K562 (cell line): ENCODE measurements at regions not wholly inside any gene's neighbourhood (a gene's known extent, or its start where the extent isn't known, plus 50 kb on each side); places are given as distances from the start of the nearest gene placed in this dataset.

Experiments used
- ATAC-seq: fragments of 200-7000 bp; cut with Tn5 transposase; 3 replicates; pipeline ENCODE4 v1.9.1; 2020; ENCODE audit warnings: moderate library complexity
- BruUV-seq: library from RNA; stranded (reverse); fragments of 400-500 nt; replicated peaks from 2 replicates; lab custom pipeline; 2021; lab: Mats Ljungman, UMichigan
- CTCF ChIA-PET: fragments of 300-600 bp; formaldehyde crosslinking; extraction: SDS; loops from one replicate; lab custom pipeline; 2021; ENCODE audit warnings: low intra/inter-chr PET ratio; lab: Yijun Ruan, JAX
- POLR2A ChIA-PET: fragments of 300-600, 350-650 bp; sonication (Branson Sonifier 250); formaldehyde crosslinking; extraction: SDS; loops from one replicate; lab custom pipeline; 2021; ENCODE audit warnings: antibody characterized with exemption, inconsistent platforms; lab: Yijun Ruan, JAX
- DNase-seq, 4 experiments: peaks; one replicate each; pipeline versions ENCODE4 v3.0.0 to v3.0.0-alpha.2; 2011 to 2018; ENCODE audit warnings: low spot score in 3 of 4, mixed read lengths in 3 of 4; ENCODE audit errors: extremely low read depth in 1 of 4
- FAIRE-seq: peaks from 2 replicates; lab custom pipeline; 2011; peaks lifted over from hg19 to GRCh38; lab: Jason Lieb, UNC
- H2AFZ ChIP-seq: 2 replicates; pipeline ENCODE4 v1.6.0; 2011; ENCODE audit warnings: low read depth, low read length, control low read depth, inconsistent platforms
- H3K27ac ChIP-seq: fragments of 200-600 bp; 3 replicates; pipeline ENCODE4 v1.8.0; 2011; ENCODE audit warnings: low read depth, mild to moderate bottlenecking, control low read depth, inconsistent platforms, low read length, moderate library complexity, mixed read lengths; ENCODE audit errors: extremely low read depth
- H3K27me3 ChIP-seq, 2 experiments: fragments of 300-600 bp in 1 of 2; 2 replicates in 1 of 2; 3 replicates in 1 of 2; pipeline versions ENCODE4 v1.6.0 to v1.8.0; 2011; ENCODE audit warnings: inconsistent platforms in 2 of 2, low read length in 2 of 2, mild to moderate bottlenecking in 1 of 2, mixed read lengths in 1 of 2, moderate library complexity in 1 of 2; ENCODE audit not compliant: control insufficient read depth in 2 of 2, insufficient read depth in 2 of 2
- H3K36me3 ChIP-seq: fragments of 300-600 bp; 3 replicates; pipeline ENCODE4 v1.8.0; 2011; ENCODE audit warnings: mild to moderate bottlenecking, low read length, inconsistent platforms; ENCODE audit not compliant: control insufficient read depth, insufficient read depth
- H3K4me1 ChIP-seq, 2 experiments: fragments of 200-600 bp in 1 of 2; replicated peaks in 1 of 2; 2 replicates in 1 of 2; 3 replicates in 1 of 2; pipeline versions ENCODE4 v1.5.1 to v1.8.0; 2011; ENCODE audit warnings: inconsistent platforms in 2 of 2, low read length in 2 of 2, mild to moderate bottlenecking in 1 of 2, mixed read lengths in 1 of 2, moderate library complexity in 1 of 2; ENCODE audit not compliant: control insufficient read depth in 2 of 2, insufficient read depth in 2 of 2
- H3K4me2 ChIP-seq: 2 replicates; pipeline ENCODE4 v1.6.1; 2011; ENCODE audit warnings: low read length, control low read depth, inconsistent platforms, mixed read lengths; ENCODE audit not compliant: insufficient read depth
- H3K4me3 ChIP-seq: fragments of 200-600 bp; sonication (generic), shearing (Covaris generic); 2 replicates; pipeline ENCODE4 v1.5.1; 2016; ENCODE audit warnings: control low read depth, inconsistent platforms
- H3K79me2 ChIP-seq: fragments of 200-600 bp; 3 replicates; pipeline ENCODE4 v1.8.0; 2011; ENCODE audit warnings: low read length, inconsistent platforms; ENCODE audit not compliant: control insufficient read depth, insufficient read depth
- H3K9ac ChIP-seq, 2 experiments: 2 replicates each; pipeline versions ENCODE4 v1.6.0 to v1.6.1; 2011; ENCODE audit warnings: low read depth in 2 of 2, low read length in 2 of 2, control low read depth in 1 of 2, inconsistent platforms in 1 of 2, mild to moderate bottlenecking in 1 of 2, mixed read lengths in 1 of 2; ENCODE audit not compliant: insufficient read depth in 1 of 2
- H3K9me1 ChIP-seq: one replicate; pipeline ENCODE4 v1.6.0; 2011; ENCODE audit warnings: inconsistent platforms, mild to moderate bottlenecking, low read length, moderate library complexity; ENCODE audit not compliant: control insufficient read depth, insufficient read depth
- H3K9me3 ChIP-seq: replicated peaks from 2 replicates; pipeline ENCODE4 v1.5.1; 2011; ENCODE audit warnings: low read depth, low read length, inconsistent platforms; ENCODE audit not compliant: control insufficient read depth, insufficient read depth
- H4K20me1 ChIP-seq: replicated peaks from 2 replicates; pipeline ENCODE4 v1.6.1; 2011; ENCODE audit warnings: low read length, inconsistent platforms, mixed read lengths; ENCODE audit not compliant: control insufficient read depth, insufficient read depth
- CBX3 ChIP-seq, 2 experiments: IDR thresholded peaks; 1 replicate in 1 of 2; 2 replicates in 1 of 2; pipeline ENCODE4 v1.6.1; 2012; ENCODE audit warnings: inconsistent platforms in 2 of 2, low read length in 2 of 2, borderline replicate concordance in 1 of 2, control low read depth in 1 of 2
- FOXK1 ChIP-seq: sonication (generic); formaldehyde crosslinking; IDR thresholded peaks from 2 replicates; pipeline ENCODE4 v1.8.0; 2022; ENCODE audit warnings: missing genetic modification reagents, mild to moderate bottlenecking, borderline replicate concordance
- GTF2E2 ChIP-seq: fragments of 200-800 bp; sonication (Bioruptor generic); IDR thresholded peaks from 2 replicates; pipeline ENCODE4 v1.6.1; 2016; ENCODE audit warnings: missing genetic modification characterization, missing compliant biosample characterization
- MAFF ChIP-seq: IDR thresholded peaks from 2 replicates; pipeline ENCODE4 v1.6.1; 2012; ENCODE audit warnings: low read length, improper control_type of control experiment
- NFYB ChIP-seq: IDR thresholded peaks from 2 replicates; pipeline ENCODE4 v1.6.1; 2011; ENCODE audit warnings: mild to moderate bottlenecking, moderate library complexity; ENCODE audit not compliant: insufficient read length; ENCODE audit errors: extremely low read depth
- SAFB2 ChIP-seq: fragments of 200-400 bp; formaldehyde crosslinking; IDR thresholded peaks from 2 replicates; pipeline ENCODE4 v1.6.1; 2018; ENCODE audit warnings: borderline replicate concordance, low read length, low read depth, moderate library complexity; ENCODE audit not compliant: severe bottlenecking
- TFAM ChIP-seq: fragments of 250-450 bp; sonication (Bioruptor Pico); conservative IDR thresholded peaks from 2 replicates; pipeline ENCODE4 v1.5.0; 2021; ENCODE audit warnings: mild to moderate bottlenecking, moderate library complexity
- ZKSCAN1 ChIP-seq: fragments of 150-350 bp; IDR thresholded peaks from 2 replicates; pipeline ENCODE4 v1.6.1; 2016; ENCODE audit warnings: low read depth, low read length
- WGBS: fragments of 100-300 bp; shearing (Covaris generic); methylation state at CpG from one replicate; pipeline ENCODE4 v1.1.6; 2016; ENCODE audit warnings: low coverage, mixed read lengths; ENCODE audit not compliant: insufficient coverage; ENCODE audit errors: missing lambda C conversion rate; 5-methylcytosine and 5-hydroxymethylcytosine counted together
- in situ Hi-C: fragments of 300-500 bp; cut with MboI; formaldehyde crosslinking; loops from 4 replicates; pipeline ENCODE4 v1.15.0; 2018; ENCODE audit warnings: inconsistent platforms, mixed read lengths
- intact Hi-C: fragments of 100-400 bp; cut with micrococcal nuclease; formaldehyde crosslinking; loops from 2 replicates; pipeline ENCODE4 v1.14.2; 2022
- TF ChIP-seq, protein P1 (sequence below): fragments of 450-650 bp; IDR thresholded peaks from 2 replicates; pipeline ENCODE4 v1.6.1; 2016; ENCODE audit warnings: missing biosample characterization, missing genetic modification characterization
- TF ChIP-seq, protein P2 (sequence below): fragments of 250-450 bp; sonication (Bioruptor Pico); IDR thresholded peaks from 2 replicates; pipeline ENCODE4 v1.5.0; 2021
- TF ChIP-seq, protein P3 (sequence below): fragments of 450-650 bp; IDR thresholded peaks from 2 replicates; pipeline ENCODE4 v1.7.0; 2016; ENCODE audit warnings: borderline replicate concordance
- TF ChIP-seq, protein P4 (sequence below), 2 experiments: fragments of 150-350 bp in 1 of 2; IDR thresholded peaks; 2 replicates each; pipeline ENCODE4 v1.6.1; 2012 to 2016; ENCODE audit warnings: low read depth in 2 of 2, low read length in 2 of 2, mild to moderate bottlenecking in 1 of 2, moderate library complexity in 1 of 2

DNA sequence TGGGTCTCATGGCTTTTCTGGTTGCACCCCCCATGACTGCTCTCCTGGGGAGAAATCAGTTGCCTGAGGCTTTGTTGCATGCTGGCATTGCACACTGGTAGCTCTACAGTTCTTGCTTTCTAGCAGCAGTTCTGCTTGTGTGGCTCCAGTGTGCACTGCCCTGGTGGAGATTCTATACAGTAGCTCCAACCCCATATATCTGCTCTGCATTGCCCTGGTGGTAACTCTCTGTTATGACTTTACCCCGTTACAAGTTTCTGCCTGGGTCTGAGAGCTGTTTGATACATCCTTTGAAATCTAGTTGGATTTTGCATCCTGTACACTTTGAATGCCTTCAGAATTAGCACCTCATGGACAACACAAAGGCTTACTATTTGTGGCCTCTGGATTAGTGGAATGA, 241.4 kb upstream of the EPHA5 start (continued):
- TF ChIP-seq, protein P1, sequence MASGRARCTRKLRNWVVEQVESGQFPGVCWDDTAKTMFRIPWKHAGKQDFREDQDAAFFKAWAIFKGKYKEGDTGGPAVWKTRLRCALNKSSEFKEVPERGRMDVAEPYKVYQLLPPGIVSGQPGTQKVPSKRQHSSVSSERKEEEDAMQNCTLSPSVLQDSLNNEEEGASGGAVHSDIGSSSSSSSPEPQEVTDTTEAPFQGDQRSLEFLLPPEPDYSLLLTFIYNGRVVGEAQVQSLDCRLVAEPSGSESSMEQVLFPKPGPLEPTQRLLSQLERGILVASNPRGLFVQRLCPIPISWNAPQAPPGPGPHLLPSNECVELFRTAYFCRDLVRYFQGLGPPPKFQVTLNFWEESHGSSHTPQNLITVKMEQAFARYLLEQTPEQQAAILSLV (tag) = no peak

DNA sequence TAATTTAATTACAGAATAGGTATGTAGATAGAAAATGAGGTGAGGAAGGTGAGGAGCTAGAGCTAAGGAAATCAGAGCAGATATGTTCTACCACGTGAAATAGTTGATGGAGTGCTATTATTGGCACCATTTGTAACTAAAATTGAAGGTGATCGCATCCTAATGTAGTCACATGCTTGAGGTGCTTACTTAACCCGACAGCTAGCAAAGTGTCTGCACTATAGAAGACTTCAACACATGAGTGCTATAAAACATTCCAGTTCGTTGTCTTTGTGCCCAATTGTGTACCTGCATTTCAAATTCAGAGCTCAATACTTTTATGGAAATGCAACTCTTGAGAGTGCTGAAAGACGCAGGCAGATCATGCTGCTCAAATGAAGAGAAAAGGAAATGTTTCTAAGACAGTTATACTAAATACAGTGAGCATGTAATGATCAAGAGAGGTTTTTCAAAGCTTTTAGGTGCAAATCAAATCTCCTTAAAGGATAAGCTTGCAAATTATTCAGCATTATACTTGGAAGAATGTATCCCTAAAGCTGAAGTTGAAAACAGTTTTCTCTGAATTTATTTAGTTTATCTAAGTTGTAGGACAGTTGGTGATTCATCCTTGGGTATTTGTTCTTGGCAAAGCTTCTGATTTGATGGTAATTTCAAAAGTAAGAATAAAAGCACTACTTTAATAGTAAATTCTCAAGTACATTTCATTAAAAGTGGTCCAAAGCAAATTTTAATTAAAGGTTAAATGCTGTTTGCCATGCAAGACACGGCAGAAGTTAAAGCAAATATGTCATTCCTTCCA, 223.9 kb upstream of the EPHA5 start:
- Histone ChIP-seq H3K27me3 (no peaks in the 10 kb centered on the region), H3K27ac (no peak overlapping the region), H3K9me1 (no peaks in the 10 kb centered on the region), H3K4me2 (no peak overlapping the region), H2AFZ (no peak overlapping the region), H3K36me3 (no peaks in the 10 kb centered on the region), H3K9ac (no peak overlapping the region), H3K4me3 (no peak overlapping the region), H4K20me1 (no peaks in the 10 kb centered on the region), H3K79me2 (no peaks in the 10 kb centered on the region), H3K4me1 (no peaks in the 10 kb centered on the region), H3K9me3 (no peaks in the 10 kb centered on the region)
- FAIRE-seq (no peak), ATAC-seq (no peak), DNase-seq (no peak)
- in situ Hi-C loops = no loop called here
- ChIA-PET CTCF (no interaction called here), POLR2A (no interaction called here)
- TF ChIP-seq MAFF (no peak), NFYB (no peak), CBX3 (IDR thresholded peaks at IDR 0.05; ENCODE audit: borderline replicate concordance in 1 of 2, low read length in 2 of 2) (no peak), SAFB2 (no peak), GTF2E2 (tag) (no peak), TFAM (CRISPR knock-in tag) (no peak), ZKSCAN1 (no peak), FOXK1 (no peak)
- TF ChIP-seq, protein P2, sequence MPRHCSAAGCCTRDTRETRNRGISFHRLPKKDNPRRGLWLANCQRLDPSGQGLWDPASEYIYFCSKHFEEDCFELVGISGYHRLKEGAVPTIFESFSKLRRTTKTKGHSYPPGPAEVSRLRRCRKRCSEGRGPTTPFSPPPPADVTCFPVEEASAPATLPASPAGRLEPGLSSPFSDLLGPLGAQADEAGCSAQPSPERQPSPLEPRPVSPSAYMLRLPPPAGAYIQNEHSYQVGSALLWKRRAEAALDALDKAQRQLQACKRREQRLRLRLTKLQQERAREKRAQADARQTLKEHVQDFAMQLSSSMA (CRISPR knock-in tag) = no peak
- TF ChIP-seq, protein P3, sequence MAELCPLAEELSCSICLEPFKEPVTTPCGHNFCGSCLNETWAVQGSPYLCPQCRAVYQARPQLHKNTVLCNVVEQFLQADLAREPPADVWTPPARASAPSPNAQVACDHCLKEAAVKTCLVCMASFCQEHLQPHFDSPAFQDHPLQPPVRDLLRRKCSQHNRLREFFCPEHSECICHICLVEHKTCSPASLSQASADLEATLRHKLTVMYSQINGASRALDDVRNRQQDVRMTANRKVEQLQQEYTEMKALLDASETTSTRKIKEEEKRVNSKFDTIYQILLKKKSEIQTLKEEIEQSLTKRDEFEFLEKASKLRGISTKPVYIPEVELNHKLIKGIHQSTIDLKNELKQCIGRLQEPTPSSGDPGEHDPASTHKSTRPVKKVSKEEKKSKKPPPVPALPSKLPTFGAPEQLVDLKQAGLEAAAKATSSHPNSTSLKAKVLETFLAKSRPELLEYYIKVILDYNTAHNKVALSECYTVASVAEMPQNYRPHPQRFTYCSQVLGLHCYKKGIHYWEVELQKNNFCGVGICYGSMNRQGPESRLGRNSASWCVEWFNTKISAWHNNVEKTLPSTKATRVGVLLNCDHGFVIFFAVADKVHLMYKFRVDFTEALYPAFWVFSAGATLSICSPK = no peak
- TF ChIP-seq, protein P4, sequence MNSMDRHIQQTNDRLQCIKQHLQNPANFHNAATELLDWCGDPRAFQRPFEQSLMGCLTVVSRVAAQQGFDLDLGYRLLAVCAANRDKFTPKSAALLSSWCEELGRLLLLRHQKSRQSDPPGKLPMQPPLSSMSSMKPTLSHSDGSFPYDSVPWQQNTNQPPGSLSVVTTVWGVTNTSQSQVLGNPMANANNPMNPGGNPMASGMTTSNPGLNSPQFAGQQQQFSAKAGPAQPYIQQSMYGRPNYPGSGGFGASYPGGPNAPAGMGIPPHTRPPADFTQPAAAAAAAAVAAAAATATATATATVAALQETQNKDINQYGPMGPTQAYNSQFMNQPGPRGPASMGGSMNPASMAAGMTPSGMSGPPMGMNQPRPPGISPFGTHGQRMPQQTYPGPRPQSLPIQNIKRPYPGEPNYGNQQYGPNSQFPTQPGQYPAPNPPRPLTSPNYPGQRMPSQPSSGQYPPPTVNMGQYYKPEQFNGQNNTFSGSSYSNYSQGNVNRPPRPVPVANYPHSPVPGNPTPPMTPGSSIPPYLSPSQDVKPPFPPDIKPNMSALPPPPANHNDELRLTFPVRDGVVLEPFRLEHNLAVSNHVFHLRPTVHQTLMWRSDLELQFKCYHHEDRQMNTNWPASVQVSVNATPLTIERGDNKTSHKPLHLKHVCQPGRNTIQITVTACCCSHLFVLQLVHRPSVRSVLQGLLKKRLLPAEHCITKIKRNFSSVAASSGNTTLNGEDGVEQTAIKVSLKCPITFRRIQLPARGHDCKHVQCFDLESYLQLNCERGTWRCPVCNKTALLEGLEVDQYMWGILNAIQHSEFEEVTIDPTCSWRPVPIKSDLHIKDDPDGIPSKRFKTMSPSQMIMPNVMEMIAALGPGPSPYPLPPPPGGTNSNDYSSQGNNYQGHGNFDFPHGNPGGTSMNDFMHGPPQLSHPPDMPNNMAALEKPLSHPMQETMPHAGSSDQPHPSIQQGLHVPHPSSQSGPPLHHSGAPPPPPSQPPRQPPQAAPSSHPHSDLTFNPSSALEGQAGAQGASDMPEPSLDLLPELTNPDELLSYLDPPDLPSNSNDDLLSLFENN (IDR thresholded peaks at IDR 0.05; ENCODE audit: low read depth in 2 of 2, low read length in 2 of 2) = no peak
- WGBS = 0% methylated on average over 6 of the region's 6 CpGs
- no TSS peak for BruUV-seq
- intact Hi-C loops = no loop called here
